Embryonic facial prominence (tissue), 1 donor: ENCODE measurements at regions not wholly inside any gene's neighbourhood (a gene's known extent, or its start where the extent isn't known, plus 50 kb on each side); places are given as distances from the start of the nearest gene placed in this dataset.

Experiments
- DNase-seq: peaks from one replicate; pipeline ENCODE4 v3.0.0-alpha.2; 2016; ENCODE audit errors: extremely low spot score

DNA sequence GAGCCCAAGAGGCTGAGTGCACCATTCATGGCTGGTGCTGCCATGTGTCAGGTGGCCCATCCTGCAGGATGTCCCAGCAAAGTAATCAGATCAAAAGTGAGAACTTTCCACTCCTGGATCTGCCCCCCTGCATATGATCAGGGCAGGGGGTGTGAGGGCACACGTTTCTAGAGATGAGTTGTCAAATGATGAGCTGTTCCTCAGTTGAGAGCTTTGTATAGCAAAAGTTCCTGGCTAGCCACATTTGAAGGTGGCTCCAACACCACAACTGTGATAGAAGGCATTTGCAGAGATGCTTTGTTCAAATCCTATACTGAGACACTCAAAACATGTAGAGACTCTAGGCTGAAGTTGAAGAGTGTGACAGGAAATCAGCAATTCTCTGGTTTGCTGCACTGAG, 501.8 kb downstream of the BCOR start:
- DNase-seq, result no peak

DNA sequence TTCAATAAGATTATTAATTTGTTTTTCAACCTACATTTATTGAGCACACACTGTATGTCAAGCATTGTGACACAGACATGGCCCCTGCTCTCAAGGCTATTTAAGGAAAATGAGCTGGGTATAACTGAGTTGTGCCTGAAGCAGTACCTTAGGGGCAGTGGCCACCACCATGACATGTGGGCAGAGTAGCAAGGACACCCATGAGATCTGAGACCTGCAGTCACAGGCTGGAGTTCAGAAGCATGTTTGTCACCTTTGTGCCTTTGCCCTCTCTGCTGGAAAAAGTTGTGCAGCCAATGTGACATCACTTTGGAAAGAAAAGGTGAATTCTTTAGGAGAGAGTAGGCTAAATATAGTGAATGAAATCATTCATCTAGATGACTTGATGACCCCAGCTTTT, 501.3 kb downstream of the BCOR start:
- DNase-seq, result no peak

DNA sequence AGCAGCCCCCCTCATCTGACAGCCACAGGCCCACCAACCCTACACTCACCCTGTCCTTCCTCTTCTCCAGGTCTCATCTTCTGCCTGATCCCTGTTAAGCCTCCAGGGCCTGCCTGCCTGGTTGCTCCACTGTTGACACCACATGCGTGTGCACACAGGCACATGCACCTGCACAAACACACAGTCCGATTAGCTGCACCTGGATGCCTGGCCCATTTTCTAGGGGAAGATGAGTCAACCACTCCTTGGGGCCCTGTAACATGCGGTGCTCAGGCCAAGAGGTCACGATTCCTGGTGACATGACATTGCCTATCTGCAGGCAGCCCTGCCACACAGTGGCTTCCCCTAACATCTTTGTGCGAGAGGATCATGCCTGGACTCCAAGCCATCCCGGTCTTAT, 498.4 kb downstream of the BCOR start:
- no peak for DNase-seq

DNA sequence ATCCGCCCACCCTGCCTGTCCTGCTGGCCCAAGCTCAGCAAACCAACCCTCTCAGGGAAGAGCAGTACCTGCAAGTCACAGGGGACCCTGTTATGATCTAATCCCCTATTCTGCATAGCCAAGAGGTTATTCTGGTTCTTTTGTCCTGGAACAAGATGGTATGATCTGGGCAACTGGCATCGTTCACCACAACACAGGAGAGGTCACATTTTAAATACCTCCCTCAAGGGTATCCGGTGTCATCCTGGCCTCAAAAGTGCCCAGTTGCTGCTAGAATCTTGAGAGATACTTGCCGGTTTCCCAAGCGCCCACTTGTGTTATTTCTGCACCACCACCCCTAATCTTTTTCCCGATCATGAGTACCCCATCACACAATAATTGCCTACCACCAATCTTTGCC, 497.5 kb downstream of the BCOR start:
- DNase-seq, result no peak

DNA sequence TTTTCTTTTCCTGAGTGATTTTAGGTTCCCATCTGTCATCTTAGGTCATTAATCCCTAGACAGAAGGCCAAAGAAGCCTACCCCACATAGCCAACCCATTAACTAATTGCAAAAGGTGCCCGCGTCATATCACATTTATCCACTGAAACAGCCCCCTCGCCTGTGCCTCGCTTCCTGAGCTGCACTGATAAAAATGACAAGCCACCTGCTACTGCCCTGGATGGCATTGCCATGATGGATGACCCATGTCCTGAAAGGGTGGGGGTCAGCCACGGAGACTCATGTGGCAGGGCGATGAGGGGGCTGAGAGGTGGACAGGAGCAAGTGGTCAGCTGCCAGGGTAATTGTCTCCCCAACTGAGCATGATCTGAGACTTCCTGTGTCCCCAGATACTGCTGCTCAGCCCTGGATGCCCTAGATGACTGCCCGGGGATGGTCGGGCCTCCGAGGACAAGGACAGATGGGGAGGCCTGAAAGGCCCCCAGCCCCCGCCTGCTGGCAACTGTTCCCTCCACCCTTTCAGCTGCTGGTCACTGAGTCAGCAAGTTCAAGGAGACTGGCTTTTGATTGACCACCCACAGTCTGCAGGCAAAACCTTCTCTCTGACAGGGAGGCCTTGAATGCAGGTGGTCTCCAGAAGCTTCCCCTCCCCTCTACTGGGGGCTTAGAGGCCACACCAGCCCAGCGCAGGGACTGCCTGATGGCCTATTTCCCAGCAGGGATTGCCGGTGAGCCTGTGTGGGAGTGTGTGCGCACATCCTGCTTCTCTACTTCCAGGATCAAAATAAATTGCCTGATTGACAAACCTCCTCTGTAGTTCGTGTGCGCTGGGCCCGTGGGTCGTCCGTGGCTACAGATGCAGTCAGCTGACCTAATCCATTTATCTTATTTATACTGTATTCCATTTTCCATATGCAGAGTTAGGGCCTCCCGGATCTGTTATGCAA, 496.3 kb downstream of the BCOR start:
- DNase-seq, result no peak

DNA sequence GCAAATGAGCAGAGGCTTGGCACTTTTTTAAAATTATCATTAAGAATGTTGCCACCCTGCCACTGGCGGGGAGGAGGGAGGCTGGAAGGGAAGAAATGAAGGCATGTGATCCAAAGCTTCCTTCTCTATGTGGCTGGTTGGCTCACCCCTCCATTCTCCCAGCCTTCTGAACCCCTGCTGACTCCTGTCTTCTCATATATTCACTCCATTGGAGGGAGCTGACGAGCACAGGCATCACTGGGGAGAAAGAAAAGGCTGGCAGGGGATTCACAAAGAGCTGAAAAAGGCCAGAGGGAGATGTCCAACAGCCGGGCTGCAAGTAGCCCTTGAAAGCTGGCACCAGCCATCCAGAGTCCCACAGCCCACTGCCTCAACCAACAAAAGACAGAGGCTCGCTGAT, 495.6 kb downstream of the BCOR start:
- DNase-seq, result no peak

DNA sequence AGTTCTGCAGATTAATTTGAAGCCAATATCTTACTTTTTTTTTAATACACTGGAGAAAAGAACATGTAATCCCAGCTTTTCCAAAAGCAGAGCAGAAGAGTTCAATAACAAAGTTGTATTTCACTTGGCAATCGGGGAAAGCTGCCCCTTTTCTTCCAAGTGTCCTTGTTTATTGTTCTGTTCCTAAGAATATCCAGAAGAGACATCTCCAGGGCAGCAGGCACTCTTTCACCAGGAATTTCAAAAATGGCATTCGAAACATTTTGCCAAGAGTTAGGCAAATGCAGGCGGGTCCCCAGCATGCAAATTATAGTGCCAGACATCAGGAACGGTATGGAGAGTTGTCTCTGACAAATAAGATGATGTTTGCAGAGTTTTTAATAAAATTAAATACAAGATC, 494.5 kb downstream of the BCOR start:
- DNase-seq, result no peak

- DNase-seq, result no peak
Observed at GRCh38 chrX:39605183-39605582, 492.6 kb downstream of the BCOR start.

DNA sequence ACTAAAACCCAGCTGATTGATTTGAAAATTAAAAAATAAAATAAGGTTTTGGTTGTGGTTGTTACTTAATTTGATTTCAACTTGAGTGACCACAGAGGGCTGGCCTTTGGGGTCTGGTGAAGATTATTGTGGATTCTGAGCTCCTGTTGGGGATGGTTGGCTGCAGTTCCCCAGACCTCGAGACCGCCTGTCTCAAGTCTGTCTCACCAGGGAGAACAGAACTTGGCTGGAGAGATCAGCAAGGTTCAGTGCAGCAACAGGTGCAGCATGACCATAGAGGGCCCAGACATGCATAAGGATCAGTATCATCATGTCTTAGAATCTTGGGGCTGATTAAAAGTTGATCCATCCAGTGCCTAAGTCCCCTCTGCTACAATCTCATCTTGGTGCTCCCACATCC, 491.9 kb downstream of the BCOR start:
- no peak for DNase-seq

- no peak for DNase-seq
Observed at GRCh38 chrX:39609941-39610340, 487.8 kb downstream of the BCOR start.

- DNase-seq, result no peak
Observed at GRCh38 chrX:39611468-39611867, 486.3 kb downstream of the BCOR start.

GRCh38 chrX:39613482-39613995, 484.2 kb downstream of the BCOR start:
- no peak for DNase-seq

DNA sequence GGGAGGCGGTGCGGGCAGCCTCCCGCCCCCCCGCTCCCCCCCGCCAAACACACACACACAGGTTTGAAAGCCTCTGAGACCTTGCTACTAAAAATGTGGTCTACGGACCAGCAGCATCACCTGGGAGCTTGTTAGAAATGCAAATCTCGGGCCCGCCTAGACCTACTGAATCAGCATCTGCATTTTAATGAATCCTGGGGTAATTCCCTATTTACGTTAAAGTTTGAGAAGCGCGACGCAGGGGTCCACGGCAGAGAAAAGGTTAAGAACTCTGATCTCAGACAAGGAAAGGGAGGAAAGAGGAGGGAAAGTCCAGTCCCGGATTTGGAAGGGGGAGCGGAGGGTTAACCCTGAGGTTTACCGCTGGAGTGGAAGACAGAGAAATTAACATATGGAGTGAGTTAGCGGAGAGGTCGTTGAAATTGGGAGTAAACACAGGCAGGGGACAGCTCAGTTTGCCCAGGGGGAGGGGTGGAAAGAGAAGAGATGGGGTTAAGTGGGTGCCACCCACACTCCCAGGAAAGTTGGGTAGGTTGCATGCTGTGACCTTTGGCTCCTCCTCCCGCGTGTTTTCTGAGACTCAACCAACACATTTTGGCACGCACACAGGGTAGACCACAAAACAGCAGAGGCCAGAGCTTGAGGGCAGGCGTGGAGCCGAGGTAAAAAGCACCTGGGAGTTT, 483.6 kb downstream of the BCOR start:
- DNase-seq, result no peak

DNA sequence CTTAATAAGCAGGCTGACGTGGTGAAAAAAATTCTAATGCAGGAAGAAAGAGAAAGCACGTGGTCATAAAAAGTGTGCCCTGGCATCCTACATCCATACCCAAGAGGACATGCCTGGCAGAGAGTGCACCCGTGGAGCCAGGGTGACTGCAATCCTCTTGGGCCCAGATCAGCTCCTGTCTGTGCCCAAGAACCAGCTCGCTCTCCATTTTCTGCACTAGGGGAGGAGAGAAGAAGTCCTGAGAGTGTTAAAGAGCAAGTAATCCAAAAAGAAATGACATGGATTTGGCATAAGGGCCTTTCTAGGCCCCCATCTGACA, 483.1 kb downstream of the BCOR start:
- DNase-seq, result no peak

GRCh38 chrX:39616098-39616729, 481.5 kb downstream of the BCOR start:
- DNase-seq, result no peak

DNA sequence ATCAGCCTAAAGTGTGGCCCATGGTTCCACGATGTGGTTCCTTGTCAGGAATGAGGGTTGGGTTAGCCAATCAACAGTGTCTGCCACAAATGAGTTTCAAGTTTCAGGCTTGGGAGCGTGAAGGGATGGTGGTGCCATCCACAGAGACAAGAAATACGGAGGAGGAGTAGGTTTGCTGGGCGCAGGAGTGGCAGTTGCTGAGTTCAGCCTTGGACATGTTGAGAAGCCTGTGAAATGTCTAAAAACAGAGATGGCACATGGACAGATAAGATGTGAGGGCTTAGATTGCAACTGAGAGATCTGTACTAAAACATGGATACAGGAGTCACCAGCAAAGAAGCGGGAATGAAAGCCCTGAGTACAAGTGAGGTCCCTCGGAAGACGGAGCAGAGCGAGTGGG, 481.0 kb downstream of the BCOR start:
- no peak for DNase-seq

DNA sequence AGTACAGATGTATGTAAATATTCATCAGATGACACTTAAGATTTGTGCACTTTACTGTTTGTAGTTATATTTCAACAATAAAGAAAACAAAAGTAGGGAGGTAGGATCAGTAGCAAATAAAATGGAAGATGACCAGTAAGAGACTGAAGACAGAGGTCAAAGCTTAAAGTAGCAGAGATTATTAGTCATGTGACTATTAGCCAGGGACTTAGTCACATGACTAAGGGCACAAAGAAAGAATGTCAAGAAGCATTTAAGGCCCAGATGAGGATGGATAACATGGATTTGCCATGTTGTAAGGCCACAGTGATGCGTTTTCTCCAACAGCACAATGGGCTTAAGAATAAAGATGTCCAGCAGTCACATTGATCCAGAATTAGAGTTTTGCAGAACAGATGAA, 479.6 kb downstream of the BCOR start:
- DNase-seq, result no peak

- no peak for DNase-seq
Observed at GRCh38 chrX:39619182-39620009, 478.4 kb downstream of the BCOR start.

- DNase-seq, result no peak
Observed at GRCh38 chrX:39624166-39624565, 473.6 kb downstream of the BCOR start.

- no peak for DNase-seq
Observed at GRCh38 chrX:39625810-39626209, 471.9 kb downstream of the BCOR start.

- no peak for DNase-seq
Observed at GRCh38 chrX:39626749-39627148, 471.0 kb downstream of the BCOR start.

GRCh38 chrX:39627257-39627656, 470.5 kb downstream of the BCOR start:
- no peak for DNase-seq
